RWPE2 (cell line): ENCODE measurements at regions not wholly inside any gene's neighbourhood (a gene's known extent, or its start where the extent isn't known, plus 50 kb on each side); places are given as distances from the start of the nearest gene placed in this dataset.
"Not testable (repeated sequence)": the region's sequence is repeated elsewhere in the genome, so short reads cannot be mapped to it uniquely, and the experiment has no call there.

ENCODE experiments used
- ATAC-seq: fragments of 200-7000 bp; cut with Tn5 transposase; 3 replicates; pipeline ENCODE4 v1.9.1; 2021; ENCODE audit warnings: low read depth
- DNase-seq: peaks from one replicate; pipeline ENCODE4 v3.0.0-alpha.2; 2020; ENCODE audit warnings: low spot score
- H3K27ac ChIP-seq: fragments of 450-650 bp; 2 replicates; pipeline ENCODE4 v1.5.1; 2017; ENCODE audit warnings: mild to moderate bottlenecking; ENCODE audit not compliant: poor library complexity, severe bottlenecking
- H3K27me3 ChIP-seq: fragments of 250-450 bp; sonication (Bioruptor Pico); 2 replicates; pipeline ENCODE4 v1.5.1; 2021; ENCODE audit warnings: mild to moderate bottlenecking, moderate library complexity; ENCODE audit not compliant: insufficient read depth, poor library complexity, severe bottlenecking
- H3K36me3 ChIP-seq: fragments of 250-450 bp; sonication (Bioruptor Pico); 2 replicates; pipeline ENCODE4 v1.5.1; 2020; ENCODE audit warnings: low read depth, mild to moderate bottlenecking, moderate library complexity
- H3K4me1 ChIP-seq: fragments of 250-450 bp; sonication (Bioruptor Pico); 2 replicates; pipeline ENCODE4 v1.5.1; 2021; ENCODE audit warnings: mild to moderate bottlenecking, moderate library complexity; ENCODE audit not compliant: insufficient read depth, poor library complexity, severe bottlenecking
- H3K4me3 ChIP-seq: fragments of 250-450 bp; sonication (Bioruptor Pico); 2 replicates; pipeline ENCODE4 v1.5.1; 2021; ENCODE audit warnings: mild to moderate bottlenecking, moderate library complexity; ENCODE audit not compliant: severe bottlenecking
- H3K9me3 ChIP-seq: fragments of 250-450 bp; sonication (Bioruptor Pico); 2 replicates; pipeline ENCODE4 v1.5.1; 2021; ENCODE audit warnings: mild to moderate bottlenecking, moderate library complexity; ENCODE audit not compliant: severe bottlenecking
- TF ChIP-seq, protein P1 (sequence below): fragments of 450-650 bp; IDR thresholded peaks from one replicate; pipeline ENCODE4 v1.5.1; 2017; ENCODE audit warnings: mild to moderate bottlenecking, moderate library complexity; ENCODE audit not compliant: poor library complexity, severe bottlenecking

DNA sequence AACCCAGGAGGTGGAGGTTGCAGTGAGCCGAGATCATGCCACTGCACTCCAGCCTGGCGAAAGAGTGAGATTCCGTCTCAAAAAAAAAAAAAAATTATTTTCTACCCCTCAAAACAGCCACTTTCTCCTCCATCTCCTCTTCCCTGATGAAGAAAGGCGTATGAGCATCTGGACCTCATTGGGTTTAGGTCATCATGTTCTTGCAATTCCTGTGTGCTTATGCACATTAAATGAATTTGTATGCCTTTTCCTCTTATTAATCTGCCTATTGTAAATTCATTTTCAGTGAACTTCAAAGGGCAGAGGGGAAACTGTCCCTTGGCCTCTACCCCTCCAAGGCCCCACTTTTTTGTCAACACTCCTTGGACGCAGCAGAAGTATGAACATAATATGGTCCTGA, 117.8 kb downstream of the RPLP1 start:
- Histone ChIP-seq H3K27me3 (no peaks in the 10 kb centered on the region), H3K4me3 (no peak overlapping the region), H3K9me3 (no peaks in the 10 kb centered on the region), H3K27ac (no peak overlapping the region), H3K36me3 (no peaks in the 10 kb centered on the region), H3K4me1 (peaks cover 11% of the 10 kb centered on the region)
- TF ChIP-seq, protein P1, sequence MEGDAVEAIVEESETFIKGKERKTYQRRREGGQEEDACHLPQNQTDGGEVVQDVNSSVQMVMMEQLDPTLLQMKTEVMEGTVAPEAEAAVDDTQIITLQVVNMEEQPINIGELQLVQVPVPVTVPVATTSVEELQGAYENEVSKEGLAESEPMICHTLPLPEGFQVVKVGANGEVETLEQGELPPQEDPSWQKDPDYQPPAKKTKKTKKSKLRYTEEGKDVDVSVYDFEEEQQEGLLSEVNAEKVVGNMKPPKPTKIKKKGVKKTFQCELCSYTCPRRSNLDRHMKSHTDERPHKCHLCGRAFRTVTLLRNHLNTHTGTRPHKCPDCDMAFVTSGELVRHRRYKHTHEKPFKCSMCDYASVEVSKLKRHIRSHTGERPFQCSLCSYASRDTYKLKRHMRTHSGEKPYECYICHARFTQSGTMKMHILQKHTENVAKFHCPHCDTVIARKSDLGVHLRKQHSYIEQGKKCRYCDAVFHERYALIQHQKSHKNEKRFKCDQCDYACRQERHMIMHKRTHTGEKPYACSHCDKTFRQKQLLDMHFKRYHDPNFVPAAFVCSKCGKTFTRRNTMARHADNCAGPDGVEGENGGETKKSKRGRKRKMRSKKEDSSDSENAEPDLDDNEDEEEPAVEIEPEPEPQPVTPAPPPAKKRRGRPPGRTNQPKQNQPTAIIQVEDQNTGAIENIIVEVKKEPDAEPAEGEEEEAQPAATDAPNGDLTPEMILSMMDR = no peak
- DNase-seq (no peak), ATAC-seq (no peak)

DNA sequence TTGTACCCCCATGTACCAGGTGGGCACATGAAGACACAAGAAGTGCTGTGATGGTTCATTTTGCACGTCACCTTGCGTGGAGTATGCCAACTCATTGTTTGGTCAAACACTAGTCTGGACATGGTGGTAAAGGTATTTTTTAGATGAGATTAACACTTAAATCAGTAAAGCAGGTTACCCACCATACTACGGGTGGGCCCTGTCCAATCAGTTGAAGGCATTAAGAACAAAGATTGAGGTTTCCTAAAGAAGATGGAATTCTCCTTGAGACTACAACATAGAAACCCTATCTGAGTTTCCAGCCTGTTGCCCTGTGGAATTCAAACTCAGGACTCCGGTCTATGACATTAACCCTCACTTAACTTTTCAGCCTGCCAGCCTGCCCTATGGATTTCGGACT, 118.4 kb downstream of the RPLP1 start:
- no peak overlapping the region for H3K27ac ChIP-seq
- TF ChIP-seq, protein P1 = no peak
- no peaks in the 10 kb centered on the region for H3K27me3 ChIP-seq
- no peaks in the 10 kb centered on the region for H3K9me3 ChIP-seq
- no peak for ATAC-seq
- peaks cover 9% of the 10 kb centered on the region for H3K4me1 ChIP-seq
- no peak for DNase-seq
- no peaks in the 10 kb centered on the region for H3K36me3 ChIP-seq
- H3K4me3 ChIP-seq = no peak overlapping the region

DNA sequence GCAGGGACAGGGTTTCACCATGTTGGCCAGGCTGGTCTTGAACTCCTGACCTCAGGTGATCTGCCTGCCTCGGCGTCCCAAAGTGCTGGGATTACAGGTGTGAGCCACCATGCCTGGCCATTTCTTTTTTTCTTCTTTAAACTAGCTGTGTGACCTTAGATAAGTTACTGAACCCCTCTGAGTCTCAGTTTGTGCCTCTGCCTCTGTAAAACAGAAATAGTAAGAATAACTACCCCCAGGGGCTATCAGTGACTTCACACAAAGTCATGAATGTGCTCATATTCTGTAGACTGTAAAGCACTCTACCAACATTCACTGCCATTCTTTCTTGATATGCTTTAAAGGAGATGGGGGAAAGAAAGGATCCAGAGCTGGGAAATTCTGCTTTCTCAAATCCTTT, 120.7 kb downstream of the RPLP1 start:
- not testable (repeated sequence) for H3K4me3 ChIP-seq, H3K36me3 ChIP-seq, H3K27ac ChIP-seq, H3K4me1 ChIP-seq, DNase-seq, H3K9me3 ChIP-seq, H3K27me3 ChIP-seq, ATAC-seq

DNA sequence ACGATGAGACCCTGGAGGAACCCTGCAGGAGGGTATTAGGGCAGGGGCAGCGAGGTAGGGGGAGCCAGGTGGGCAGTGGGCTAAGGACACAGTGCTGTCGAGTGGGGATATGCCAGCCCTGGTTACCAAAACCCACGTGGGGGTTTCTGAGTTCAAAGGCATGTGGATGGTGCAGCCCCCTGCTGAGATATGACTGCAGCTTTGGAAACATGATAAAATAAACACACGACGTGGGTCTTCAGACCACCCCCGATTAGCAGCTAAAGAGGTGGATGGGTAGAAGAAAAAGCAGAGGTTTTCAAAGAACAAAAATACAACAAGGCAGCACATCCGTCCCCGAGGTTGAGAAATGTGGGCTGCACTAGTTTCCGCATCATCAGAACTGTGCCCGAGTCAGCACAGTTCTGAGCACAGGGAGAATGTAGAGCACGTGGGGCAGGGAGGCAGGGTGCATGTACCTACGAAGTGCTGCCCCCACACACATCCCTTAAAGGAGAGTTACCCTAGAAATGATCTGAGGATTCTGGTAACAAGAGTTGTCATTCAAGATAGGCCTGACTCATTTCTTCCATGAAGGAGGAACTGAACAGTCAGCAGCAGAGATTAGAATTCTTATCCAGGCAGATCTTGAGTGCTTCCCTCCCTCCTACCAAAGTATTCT, 121.3 kb downstream of the RPLP1 start:
- Histone ChIP-seq H3K27me3 (no peaks in the 10 kb centered on the region), H3K4me1 (peaks cover 12% of the 10 kb centered on the region), H3K9me3 (no peaks in the 10 kb centered on the region), H3K4me3 (no peak overlapping the region), H3K27ac (no peak overlapping the region), H3K36me3 (no peaks in the 10 kb centered on the region)
- ATAC-seq (no peak), DNase-seq (no peak)
- TF ChIP-seq, protein P1 = no peak

DNA sequence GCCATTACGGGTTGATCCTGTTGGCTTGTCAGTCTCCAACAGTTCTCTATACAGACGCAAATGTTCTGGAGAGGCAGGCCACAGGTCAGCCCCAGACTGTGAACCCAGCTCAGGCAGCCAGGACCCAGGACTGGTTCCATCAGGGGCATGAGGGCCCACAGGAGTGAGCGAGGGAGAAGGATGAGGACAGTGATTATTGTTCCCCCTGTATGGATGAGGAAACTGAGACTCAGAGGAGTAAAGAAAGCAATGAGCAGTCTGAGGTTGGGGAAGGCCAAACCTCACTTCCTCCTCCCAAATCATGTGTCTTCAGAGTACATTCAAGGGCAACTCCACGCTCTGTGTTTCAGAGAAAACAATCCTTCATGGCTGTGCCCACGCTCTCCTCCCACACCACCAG, 121.9 kb downstream of the RPLP1 start:
- Histone ChIP-seq H3K4me3 (no peak overlapping the region), H3K4me1 (peaks cover 14% of the 10 kb centered on the region), H3K36me3 (no peaks in the 10 kb centered on the region), H3K9me3 (no peaks in the 10 kb centered on the region), H3K27ac (no peak overlapping the region), H3K27me3 (no peaks in the 10 kb centered on the region)
- TF ChIP-seq, protein P1 = no peak
- DNase-seq (no peak), ATAC-seq (no peak)
